Activated CD4-positive, alpha-beta T cell treated with anti-CD3 and anti-CD28 coated beads, Interleukin-2, amount 10 ng/mL, durations not matched to agents 7 days and 5 days (primary cell): ENCODE measurements at regions not wholly inside any gene's neighbourhood (a gene's known extent, or its start where the extent isn't known, plus 50 kb on each side); places are given as distances from the start of the nearest gene placed in this dataset.

Source experiments
- CTCF ChIA-PET: fragments of 350-600 bp; sonication (Branson Sonifier 250); formaldehyde crosslinking; loops from one replicate; lab custom pipeline; 2021; ENCODE audit warnings: antibody characterized with exemption; lab: Charles Lee
- POLR2A ChIA-PET: fragments of 350-600 bp; sonication (Branson Sonifier 250); formaldehyde crosslinking; loops from one replicate; lab custom pipeline; 2021; ENCODE audit warnings: antibody characterized with exemption; lab: Charles Lee
- DNase-seq: peaks from one replicate; pipeline ENCODE4 v3.0.0-alpha.2; 2020
- H3K27ac Mint-ChIP-seq: one replicate; pipeline ENCODE4 v1.8.0; 2021; ENCODE audit warnings: mild to moderate bottlenecking, moderate library complexity, mixed read lengths
- H3K27me3 Mint-ChIP-seq: one replicate; pipeline ENCODE4 v1.8.0; 2021; ENCODE audit warnings: mixed read lengths
- H3K36me3 Mint-ChIP-seq: one replicate; pipeline ENCODE4 v1.8.0; 2021; ENCODE audit warnings: low read depth, mixed read lengths
- H3K4me1 Mint-ChIP-seq: one replicate; pipeline ENCODE4 v1.8.0; 2021; ENCODE audit warnings: mixed read lengths
- H3K4me3 Mint-ChIP-seq: one replicate; pipeline ENCODE4 v1.8.0; 2021; ENCODE audit warnings: mild to moderate bottlenecking, moderate library complexity, mixed read lengths
- H3K9me3 Mint-ChIP-seq: one replicate; pipeline ENCODE4 v1.8.0; 2021; ENCODE audit warnings: mixed read lengths

GRCh38 chr6:14966096-14966905 is 279.6 kb upstream of the JARID2 start:
- ChIA-PET CTCF (no interaction called here), POLR2A (no interaction called here)
- no peak for DNase-seq
- Mint-ChIP-seq H3K9me3 (peaks cover 5% of the 10 kb centered on the region), H3K4me1 (no peaks in the 10 kb centered on the region), H3K36me3 (peaks cover 3% of the 10 kb centered on the region), H3K27me3 (no peaks in the 10 kb centered on the region), H3K4me3 (no peak overlapping the region), H3K27ac (no peak overlapping the region)

GRCh38 chr6:14966906-14967711 is 278.8 kb upstream of the JARID2 start:
- ChIA-PET CTCF (interaction anchor here (0.8 to 1.3 kb wide), 2 partner anchors 15 to 54 kb away, joined by 3 to 4 read pairs; no protein-coding TSS in a partner anchor), POLR2A (no interaction called here)
- H3K27ac Mint-ChIP-seq: no peak overlapping the region
- peaks cover 5% of the 10 kb centered on the region for H3K9me3 Mint-ChIP-seq
- H3K4me3 Mint-ChIP-seq: no peak overlapping the region
- H3K36me3 Mint-ChIP-seq: peaks cover 3% of the 10 kb centered on the region
- DNase-seq: no peak
- no peaks in the 10 kb centered on the region for H3K4me1 Mint-ChIP-seq
- no peaks in the 10 kb centered on the region for H3K27me3 Mint-ChIP-seq

GRCh38 chr6:14968056-14968637 is 277.7 kb upstream of the JARID2 start:
- H3K4me3 Mint-ChIP-seq: no peak overlapping the region
- no peak overlapping the region for H3K27ac Mint-ChIP-seq
- POLR2A ChIA-PET: no interaction called here
- no peak for DNase-seq
- peaks cover 3% of the 10 kb centered on the region for H3K36me3 Mint-ChIP-seq
- no peaks in the 10 kb centered on the region for H3K27me3 Mint-ChIP-seq
- peaks cover 5% of the 10 kb centered on the region for H3K9me3 Mint-ChIP-seq
- CTCF ChIA-PET: interaction anchor here (0.8 to 1.3 kb wide), 3 partner anchors 11 to 55 kb away, joined by 3 to 4 read pairs (median 3); no protein-coding TSS in a partner anchor
- no peaks in the 10 kb centered on the region for H3K4me1 Mint-ChIP-seq

GRCh38 chr6:14969126-14969525 is 276.7 kb upstream of the JARID2 start:
- Mint-ChIP-seq H3K36me3 (peaks cover 3% of the 10 kb centered on the region), H3K27me3 (no peaks in the 10 kb centered on the region), H3K27ac (no peak overlapping the region), H3K9me3 (peaks cover 5% of the 10 kb centered on the region), H3K4me3 (no peak overlapping the region), H3K4me1 (no peaks in the 10 kb centered on the region)
- DNase-seq: no peak
- ChIA-PET CTCF (no interaction called here), POLR2A (no interaction called here)

GRCh38 chr6:14972379-14973067 is 273.3 kb upstream of the JARID2 start:
- ChIA-PET CTCF (interaction anchor here (0.7 to 1.1 kb wide), 2 partner anchors 17 to 726 kb away, joined by 3 read pairs; no protein-coding TSS in a partner anchor), POLR2A (no interaction called here)
- peaks cover 5% of the 10 kb centered on the region for H3K9me3 Mint-ChIP-seq
- no peak overlapping the region for H3K27ac Mint-ChIP-seq
- H3K36me3 Mint-ChIP-seq: peaks cover 3% of the 10 kb centered on the region
- DNase-seq: no peak
- no peak overlapping the region for H3K4me3 Mint-ChIP-seq
- no peaks in the 10 kb centered on the region for H3K4me1 Mint-ChIP-seq
- no peaks in the 10 kb centered on the region for H3K27me3 Mint-ChIP-seq

GRCh38 chr6:14974372-14974771 is 271.5 kb upstream of the JARID2 start:
- ChIA-PET POLR2A (no interaction called here), CTCF (no interaction called here)
- Mint-ChIP-seq H3K9me3 (peaks cover under 1% of the 10 kb centered on the region), H3K27ac (no peak overlapping the region), H3K4me1 (no peaks in the 10 kb centered on the region), H3K36me3 (no peaks in the 10 kb centered on the region), H3K27me3 (no peaks in the 10 kb centered on the region), H3K4me3 (no peak overlapping the region)
- no peak for DNase-seq

- POLR2A ChIA-PET: no interaction called here
- CTCF ChIA-PET: interaction anchor here (0.6 to 1.2 kb wide), 7 partner anchors 12 to 763 kb away, joined by 3 to 8 read pairs (median 4); no protein-coding TSS in a partner anchor
- H3K4me1 Mint-ChIP-seq: no peaks in the 10 kb centered on the region
- H3K4me3 Mint-ChIP-seq: no peak overlapping the region
- H3K9me3 Mint-ChIP-seq: no peaks in the 10 kb centered on the region
- no peak overlapping the region for H3K27ac Mint-ChIP-seq
- no peaks in the 10 kb centered on the region for H3K27me3 Mint-ChIP-seq
- H3K36me3 Mint-ChIP-seq: peaks cover 2% of the 10 kb centered on the region
- no peak for DNase-seq
Measured at GRCh38 chr6:14974792-14975470, 270.9 kb upstream of the JARID2 start.

GRCh38 chr6:14975471-14975817 is 270.4 kb upstream of the JARID2 start:
- H3K27me3 Mint-ChIP-seq: no peaks in the 10 kb centered on the region
- no peaks in the 10 kb centered on the region for H3K4me1 Mint-ChIP-seq
- ChIA-PET CTCF (interaction anchor here (0.6 to 1.2 kb wide), 7 partner anchors 11 to 764 kb away, joined by 3 to 8 read pairs (median 4); no protein-coding TSS in a partner anchor), POLR2A (no interaction called here)
- no peaks in the 10 kb centered on the region for H3K9me3 Mint-ChIP-seq
- no peak overlapping the region for H3K27ac Mint-ChIP-seq
- H3K4me3 Mint-ChIP-seq: no peak overlapping the region
- peaks cover 2% of the 10 kb centered on the region for H3K36me3 Mint-ChIP-seq
- DNase-seq: no peak

- Mint-ChIP-seq H3K9me3 (no peaks in the 10 kb centered on the region), H3K4me1 (no peaks in the 10 kb centered on the region), H3K4me3 (no peak overlapping the region), H3K36me3 (peaks cover 2% of the 10 kb centered on the region), H3K27me3 (no peaks in the 10 kb centered on the region), H3K27ac (no peak overlapping the region)
- CTCF ChIA-PET: no interaction called here
- POLR2A ChIA-PET: no interaction called here
- no peak for DNase-seq
Measured at GRCh38 chr6:14977747-14978382, 268.0 kb upstream of the JARID2 start.

GRCh38 chr6:14981960-14982359 is 263.9 kb upstream of the JARID2 start:
- ChIA-PET POLR2A (no interaction called here), CTCF (no interaction called here)

GRCh38 chr6:14983599-14984518 is 262.0 kb upstream of the JARID2 start:
- Mint-ChIP-seq H3K27ac (no peak overlapping the region), H3K9me3 (no peaks in the 10 kb centered on the region), H3K27me3 (no peaks in the 10 kb centered on the region), H3K4me1 (no peaks in the 10 kb centered on the region), H3K36me3 (peaks cover 2% of the 10 kb centered on the region), H3K4me3 (no peak overlapping the region)
- no peak for DNase-seq
- ChIA-PET CTCF (interaction anchor here (1.1 kb wide), 1 partner anchor 10 kb away, joined by 3 read pairs; no protein-coding TSS in a partner anchor), POLR2A (no interaction called here)

More at GRCh38 chr6:14981960-14982359, 263.9 kb upstream of the JARID2 start:
- Mint-ChIP-seq H3K4me1 (no peaks in the 10 kb centered on the region), H3K27ac (no peak overlapping the region), H3K27me3 (no peaks in the 10 kb centered on the region), H3K36me3 (peaks cover 2% of the 10 kb centered on the region), H3K9me3 (no peaks in the 10 kb centered on the region), H3K4me3 (no peak overlapping the region)
- DNase-seq: no peak
